Keratinocyte (primary cell): ENCODE measurements at regions not wholly inside any gene's neighbourhood (a gene's known extent, or its start where the extent isn't known, plus 50 kb on each side); places are given as distances from the start of the nearest gene placed in this dataset.

Source experiments
- DNase-seq: peaks from one replicate; pipeline ENCODE4 v3.0.0-alpha.2; 2011; ENCODE audit warnings: low read depth, missing footprints, low spot score
- FAIRE-seq: peaks from 2 replicates; lab custom pipeline; 2011; peaks lifted over from hg19 to GRCh38; lab: Jason Lieb, UNC
- H2AFZ ChIP-seq: 2 replicates; pipeline ENCODE4 v1.6.0; 2012; ENCODE audit warnings: low read length, control low read depth, inconsistent platforms; ENCODE audit not compliant: control insufficient read depth
- H3K27ac ChIP-seq: 2 replicates; pipeline ENCODE4 v1.5.1; 2011; ENCODE audit warnings: low read length; ENCODE audit not compliant: control insufficient read depth, insufficient read depth
- H3K27me3 ChIP-seq: 3 replicates; pipeline ENCODE4 v1.6.0; 2011; ENCODE audit warnings: low read length; ENCODE audit not compliant: control insufficient read depth, insufficient read depth; ENCODE audit errors: extremely low read depth
- H3K36me3 ChIP-seq, 2 experiments: 2 replicates in 1 of 2; 3 replicates in 1 of 2; pipeline ENCODE4 v1.5.1; 2011; ENCODE audit warnings: low read length in 2 of 2, mild to moderate bottlenecking in 1 of 2; ENCODE audit not compliant: control insufficient read depth in 2 of 2, insufficient read depth in 2 of 2; ENCODE audit errors: extremely low read depth in 1 of 2
- H3K4me1 ChIP-seq: 3 replicates; pipeline ENCODE4 v1.5.1; 2011; ENCODE audit warnings: low read length; ENCODE audit not compliant: control insufficient read depth, insufficient read depth; ENCODE audit errors: extremely low read depth
- H3K4me2 ChIP-seq: 3 replicates; pipeline ENCODE4 v1.6.0; 2011; ENCODE audit warnings: low read depth, low read length; ENCODE audit not compliant: control insufficient read depth, insufficient read depth; ENCODE audit errors: extremely low read depth
- H3K4me3 ChIP-seq, 3 experiments: fragments of 200-600 bp in 1 of 3; sonication (generic) in 1 of 3; 2 replicates in 2 of 3; 3 replicates in 1 of 3; pipeline ENCODE4 v1.5.1; 2011 to 2016; ENCODE audit warnings: low read length in 3 of 3, mild to moderate bottlenecking in 3 of 3, control low read depth in 2 of 3, inconsistent platforms in 1 of 3, low read depth in 1 of 3, mixed read lengths in 1 of 3, mixed run types in 1 of 3, moderate library complexity in 1 of 3; ENCODE audit not compliant: control insufficient read depth in 2 of 3, insufficient read depth in 2 of 3; ENCODE audit errors: extremely low read depth in 1 of 3
- H3K79me2 ChIP-seq: 2 replicates; pipeline ENCODE4 v1.6.0; 2012; ENCODE audit warnings: low read length; ENCODE audit not compliant: control insufficient read depth, insufficient read depth
- H3K9ac ChIP-seq: 3 replicates; pipeline ENCODE4 v1.6.0; 2011; ENCODE audit warnings: low read length; ENCODE audit not compliant: control insufficient read depth, insufficient read depth; ENCODE audit errors: extremely low read depth
- H3K9me1 ChIP-seq: 3 replicates; pipeline ENCODE4 v1.6.0; 2011; ENCODE audit warnings: low read length; ENCODE audit not compliant: control insufficient read depth, insufficient read depth; ENCODE audit errors: extremely low read depth
- H3K9me3 ChIP-seq: 2 replicates; pipeline ENCODE4 v1.5.1; 2012; ENCODE audit warnings: low read depth, low read length; ENCODE audit not compliant: control insufficient read depth
- H4K20me1 ChIP-seq: 3 replicates; pipeline ENCODE4 v1.6.0; 2011; ENCODE audit warnings: low read length; ENCODE audit not compliant: control insufficient read depth, insufficient read depth; ENCODE audit errors: extremely low read depth
- EZH2 ChIP-seq: IDR thresholded peaks from one replicate; pipeline ENCODE4 v1.6.1; 2012; ENCODE audit warnings: inconsistent platforms, mild to moderate bottlenecking, low read length, moderate library complexity
- dilution Hi-C: fragments of 300-500 bp; cut with MboI; formaldehyde crosslinking; loops from one replicate; pipeline ENCODE4 v1.7.0; 2020; ENCODE audit warnings: low sequenced_read_pairs; ENCODE audit not compliant: extremely low pct_ligation_motif_present
- TF ChIP-seq, protein P1 (sequence below), 3 experiments: IDR thresholded peaks in 1 of 3; conservative IDR thresholded peaks in 1 of 3; optimal IDR thresholded peaks in 1 of 3; 2 replicates in 2 of 3; 3 replicates in 1 of 3; pipeline versions ENCODE3 to v1.5.1; 2011; ENCODE audit warnings: low read length in 3 of 3, mild to moderate bottlenecking in 3 of 3, moderate library complexity in 2 of 3, control low read depth in 1 of 3, inconsistent platforms in 1 of 3; ENCODE audit not compliant: insufficient read depth in 2 of 3; ENCODE audit errors: extremely low read depth in 1 of 3

GRCh38 chr5:62948301-62948700, 369.7 kb downstream of the LRRC70 start:
- Histone ChIP-seq H3K9me3 (no peaks in the 10 kb centered on the region), H3K79me2 (no peaks in the 10 kb centered on the region), H3K9ac (no peak overlapping the region), H3K27ac (no peak overlapping the region), H3K4me1 (no peaks in the 10 kb centered on the region), H4K20me1 (no peaks in the 10 kb centered on the region), H2AFZ (no peak overlapping the region), H3K4me2 (no peak overlapping the region), H3K36me3 (no peaks in the 10 kb centered on the region), H3K27me3 (no peaks in the 10 kb centered on the region), H3K9me1 (no peaks in the 10 kb centered on the region), H3K4me3 (no peak overlapping the region)
- no peak for FAIRE-seq
- TF ChIP-seq, protein P1, sequence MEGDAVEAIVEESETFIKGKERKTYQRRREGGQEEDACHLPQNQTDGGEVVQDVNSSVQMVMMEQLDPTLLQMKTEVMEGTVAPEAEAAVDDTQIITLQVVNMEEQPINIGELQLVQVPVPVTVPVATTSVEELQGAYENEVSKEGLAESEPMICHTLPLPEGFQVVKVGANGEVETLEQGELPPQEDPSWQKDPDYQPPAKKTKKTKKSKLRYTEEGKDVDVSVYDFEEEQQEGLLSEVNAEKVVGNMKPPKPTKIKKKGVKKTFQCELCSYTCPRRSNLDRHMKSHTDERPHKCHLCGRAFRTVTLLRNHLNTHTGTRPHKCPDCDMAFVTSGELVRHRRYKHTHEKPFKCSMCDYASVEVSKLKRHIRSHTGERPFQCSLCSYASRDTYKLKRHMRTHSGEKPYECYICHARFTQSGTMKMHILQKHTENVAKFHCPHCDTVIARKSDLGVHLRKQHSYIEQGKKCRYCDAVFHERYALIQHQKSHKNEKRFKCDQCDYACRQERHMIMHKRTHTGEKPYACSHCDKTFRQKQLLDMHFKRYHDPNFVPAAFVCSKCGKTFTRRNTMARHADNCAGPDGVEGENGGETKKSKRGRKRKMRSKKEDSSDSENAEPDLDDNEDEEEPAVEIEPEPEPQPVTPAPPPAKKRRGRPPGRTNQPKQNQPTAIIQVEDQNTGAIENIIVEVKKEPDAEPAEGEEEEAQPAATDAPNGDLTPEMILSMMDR (optimal IDR thresholded peaks at IDR 0.05 in 1 of 3, IDR thresholded peaks at IDR 0.05 in 1 of 3, conservative IDR thresholded peaks at IDR 0.05 in 1 of 3; ENCODE audit: extremely low read depth in 1 of 3, insufficient read depth in 2 of 3, low read length in 3 of 3) = no peak
- TF ChIP-seq EZH2 = no peak
- dilution Hi-C loops = no loop called here
- DNase-seq = no peak

GRCh38 chr5:62942384-62942783, 363.8 kb downstream of the LRRC70 start:
- Histone ChIP-seq H3K9me1 (no peaks in the 10 kb centered on the region), H3K79me2 (no peaks in the 10 kb centered on the region), H3K27me3 (no peaks in the 10 kb centered on the region), H3K27ac (no peak overlapping the region), H2AFZ (no peak overlapping the region), H3K4me2 (no peak overlapping the region), H3K36me3 (no peaks in the 10 kb centered on the region), H3K9ac (no peak overlapping the region), H3K4me1 (no peaks in the 10 kb centered on the region), H3K4me3 (no peak overlapping the region), H4K20me1 (no peaks in the 10 kb centered on the region), H3K9me3 (no peaks in the 10 kb centered on the region)
- dilution Hi-C loops = no loop called here
- TF ChIP-seq, protein P1 (optimal IDR thresholded peaks at IDR 0.05 in 1 of 3, IDR thresholded peaks at IDR 0.05 in 1 of 3, conservative IDR thresholded peaks at IDR 0.05 in 1 of 3; ENCODE audit: extremely low read depth in 1 of 3, insufficient read depth in 2 of 3, low read length in 3 of 3) = no peak
- no peak for TF ChIP-seq EZH2
- FAIRE-seq (no peak), DNase-seq (no peak)
